Trophoblast cell (in vitro differentiated cells and primary cell): ENCODE measurements at regions not wholly inside any gene's neighbourhood (a gene's known extent, or its start where the extent isn't known, plus 50 kb on each side); places are given as distances from the start of the nearest gene placed in this dataset.

Experiments
- DNase-seq, 2 donors: peaks; one replicate each; pipeline ENCODE4 v3.0.0-alpha.2; 2016
- H2AFZ ChIP-seq: 2 replicates; pipeline ENCODE4 v1.6.1; 2013; ENCODE audit warnings: low read length, moderate library complexity, mild to moderate bottlenecking; ENCODE audit not compliant: insufficient read depth, poor library complexity
- H2AK5ac ChIP-seq: 2 replicates; pipeline ENCODE4 v1.6.1; 2013; ENCODE audit warnings: mild to moderate bottlenecking, low read length
- H2BK120ac ChIP-seq: 2 replicates; pipeline ENCODE4 v1.6.1; 2013; ENCODE audit warnings: low read length, mild to moderate bottlenecking, moderate library complexity; ENCODE audit not compliant: insufficient read depth, poor library complexity
- H2BK12ac ChIP-seq: 2 replicates; pipeline ENCODE4 v1.6.1; 2013; ENCODE audit warnings: mild to moderate bottlenecking, low read length, moderate library complexity
- H2BK5ac ChIP-seq: 2 replicates; pipeline ENCODE4 v1.6.1; 2013; ENCODE audit warnings: low read length, low read depth, moderate library complexity, mild to moderate bottlenecking; ENCODE audit not compliant: poor library complexity
- H3K14ac ChIP-seq: 2 replicates; pipeline ENCODE4 v1.6.1; 2013; ENCODE audit warnings: mild to moderate bottlenecking, low read length
- H3K18ac ChIP-seq: 2 replicates; pipeline ENCODE4 v1.6.1; 2013; ENCODE audit warnings: mild to moderate bottlenecking, low read length
- H3K23ac ChIP-seq: 2 replicates; pipeline ENCODE4 v1.6.1; 2013; ENCODE audit warnings: low read length
- H3K27ac ChIP-seq: 2 replicates; pipeline ENCODE4 v1.5.1; 2013; ENCODE audit warnings: low read depth, mild to moderate bottlenecking, inconsistent platforms, low read length, moderate library complexity
- H3K27me3 ChIP-seq: 2 replicates; pipeline ENCODE4 v1.6.1; 2013; ENCODE audit warnings: inconsistent platforms, mild to moderate bottlenecking, low read length, moderate library complexity; ENCODE audit not compliant: insufficient read depth
- H3K36me3 ChIP-seq, 2 experiments: 1 replicate in 1 of 2; 2 replicates in 1 of 2; pipeline ENCODE4 v1.6.1; 2013; ENCODE audit warnings: low read length in 2 of 2, mild to moderate bottlenecking in 2 of 2, moderate library complexity in 1 of 2; ENCODE audit not compliant: insufficient read depth in 2 of 2, control insufficient read depth in 1 of 2
- H3K4ac ChIP-seq: 2 replicates; pipeline ENCODE4 v1.6.1; 2013; ENCODE audit warnings: low read depth, mild to moderate bottlenecking, low read length, moderate library complexity
- H3K4me1 ChIP-seq, 2 experiments: 1 replicate in 1 of 2; 2 replicates in 1 of 2; pipeline ENCODE4 v1.6.1; 2013; ENCODE audit warnings: low read length in 2 of 2, mild to moderate bottlenecking in 2 of 2, moderate library complexity in 1 of 2; ENCODE audit not compliant: insufficient read depth in 2 of 2, control insufficient read depth in 1 of 2
- H3K4me2 ChIP-seq: 2 replicates; pipeline ENCODE4 v1.6.1; 2013; ENCODE audit warnings: inconsistent platforms, mild to moderate bottlenecking, low read length, moderate library complexity
- H3K4me3 ChIP-seq: 2 replicates; pipeline ENCODE4 v1.5.1; 2013; ENCODE audit warnings: mild to moderate bottlenecking, low read depth, low read length, inconsistent platforms
- H3K79me1 ChIP-seq: one replicate; pipeline ENCODE4 v1.6.1; 2013; ENCODE audit warnings: low read length
- H3K79me2 ChIP-seq: 2 replicates; pipeline ENCODE4 v1.6.1; 2013; ENCODE audit warnings: low read length, mild to moderate bottlenecking; ENCODE audit not compliant: control insufficient read depth, insufficient read depth, poor library complexity
- H3K9ac ChIP-seq: 2 replicates; pipeline ENCODE4 v1.6.1; 2013; ENCODE audit warnings: mild to moderate bottlenecking, low read length
- H3K9me3 ChIP-seq: 2 replicates; pipeline ENCODE4 v1.6.1; 2013; ENCODE audit warnings: low read depth, mild to moderate bottlenecking, control low read depth, inconsistent platforms, low read length; ENCODE audit not compliant: insufficient read depth
- H4K12ac ChIP-seq: 2 replicates; pipeline ENCODE4 v1.6.1; 2013; ENCODE audit warnings: low read depth, mild to moderate bottlenecking, low read length, moderate library complexity
- H4K8ac ChIP-seq: 2 replicates; pipeline ENCODE4 v1.6.1; 2013; ENCODE audit warnings: low read depth, mild to moderate bottlenecking, low read length, moderate library complexity
- H4K91ac ChIP-seq: one replicate; pipeline ENCODE4 v1.6.1; 2013; ENCODE audit warnings: low read depth, mild to moderate bottlenecking, low read length, moderate library complexity
- WGBS: extraction: QIAGEN DNeasy Blood & Tissue Kit; methylation state at CpG from one replicate; pipeline ENCODE4 v1.1.7; 2013; ENCODE audit warnings: missing lambda C conversion rate; ENCODE audit not compliant: insufficient read length, insufficient coverage; ENCODE audit errors: extremely low coverage; 5-methylcytosine and 5-hydroxymethylcytosine counted together

GRCh38 chr5:115469904-115470516, 74.6 kb downstream of the FEM1C start:
- no CpG with 5 or more reads among the region's 8 CpGs for WGBS
- no peak overlapping the region for H3K27ac ChIP-seq
- no peak overlapping the region for H3K9ac ChIP-seq
- no peak overlapping the region for H3K4ac ChIP-seq
- no peak for DNase-seq
- H4K8ac ChIP-seq: no peak overlapping the region
- no peaks in the 10 kb centered on the region for H3K4me1 ChIP-seq
- no peak overlapping the region for H4K12ac ChIP-seq
- no peaks in the 10 kb centered on the region for H3K27me3 ChIP-seq
- H3K79me1 ChIP-seq: no peaks in the 10 kb centered on the region
- H3K4me2 ChIP-seq: no peak overlapping the region
- no peak overlapping the region for H2AFZ ChIP-seq
- no peaks in the 10 kb centered on the region for H3K79me2 ChIP-seq
- H3K4me3 ChIP-seq: no peak overlapping the region
- H2BK12ac ChIP-seq: no peak overlapping the region
- H4K91ac ChIP-seq: no peak overlapping the region
- no peak overlapping the region for H3K14ac ChIP-seq
- H3K23ac ChIP-seq: no peak overlapping the region
- H3K36me3 ChIP-seq: no peaks in the 10 kb centered on the region
- no peak overlapping the region for H2AK5ac ChIP-seq
- no peak overlapping the region for H3K18ac ChIP-seq
- no peak overlapping the region for H2BK120ac ChIP-seq
- no peak overlapping the region for H2BK5ac ChIP-seq
- H3K9me3 ChIP-seq: no peaks in the 10 kb centered on the region

- H3K79me1 ChIP-seq: no peaks in the 10 kb centered on the region
These were observed 76.9 kb downstream of the FEM1C start for GRCh38 chr5:115467628-115468027.

DNA sequence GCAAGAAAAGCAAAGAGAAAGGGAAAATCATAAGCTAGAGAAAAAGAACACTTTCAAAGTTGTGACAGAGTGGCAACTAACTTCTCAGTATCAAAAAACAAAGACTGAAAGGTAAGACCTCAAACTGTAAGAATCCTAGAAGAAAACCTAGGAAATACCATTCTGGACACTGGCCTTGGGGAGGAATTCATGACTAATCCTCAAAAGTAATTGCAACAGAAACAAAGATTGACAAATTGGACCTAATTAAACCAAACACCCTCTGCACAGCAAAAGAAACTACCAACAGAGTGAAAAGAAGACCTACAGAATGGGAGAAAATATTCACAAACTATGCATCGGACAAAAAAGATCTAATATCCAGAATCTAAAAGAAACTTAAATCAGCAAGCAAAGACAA, 79.1 kb downstream of the FEM1C start:
- H3K4me2 ChIP-seq: no peak overlapping the region
- no peak overlapping the region for H3K4me3 ChIP-seq
- no peak overlapping the region for H3K4ac ChIP-seq
- no peak overlapping the region for H3K18ac ChIP-seq
- no peak overlapping the region for H2AK5ac ChIP-seq
- H2BK12ac ChIP-seq: no peak overlapping the region
- no peaks in the 10 kb centered on the region for H3K36me3 ChIP-seq
- no peak overlapping the region for H4K8ac ChIP-seq
- WGBS: no CpG with 5 or more reads among the region's 1 CpG
- no peak overlapping the region for H2AFZ ChIP-seq
- no peak overlapping the region for H4K12ac ChIP-seq
- H3K27ac ChIP-seq: no peak overlapping the region
- H3K14ac ChIP-seq: no peak overlapping the region
- H4K91ac ChIP-seq: no peak overlapping the region
- H2BK120ac ChIP-seq: no peak overlapping the region
- H3K23ac ChIP-seq: no peak overlapping the region
- no peak overlapping the region for H3K9ac ChIP-seq
- H3K9me3 ChIP-seq: no peaks in the 10 kb centered on the region
- H3K27me3 ChIP-seq: no peaks in the 10 kb centered on the region
- no peaks in the 10 kb centered on the region for H3K79me1 ChIP-seq
- H2BK5ac ChIP-seq: no peak overlapping the region
- H3K4me1 ChIP-seq: no peaks in the 10 kb centered on the region
- DNase-seq: peak in 1 of 2 donors; percentile 84
- H3K79me2 ChIP-seq: no peaks in the 10 kb centered on the region

More at GRCh38 chr5:115467628-115468027, 76.9 kb downstream of the FEM1C start:
- Histone ChIP-seq H3K4me3 (no peak overlapping the region), H2AFZ (no peak overlapping the region), H3K14ac (no peak overlapping the region), H4K91ac (no peak overlapping the region), H2BK5ac (no peak overlapping the region), H2BK12ac (no peak overlapping the region), H3K27me3 (no peaks in the 10 kb centered on the region), H2BK120ac (no peak overlapping the region), H3K4me1 (no peaks in the 10 kb centered on the region), H4K12ac (no peak overlapping the region), H2AK5ac (no peak overlapping the region), H3K27ac (no peak overlapping the region), H3K9me3 (no peaks in the 10 kb centered on the region), H3K79me2 (no peaks in the 10 kb centered on the region), H3K4ac (no peak overlapping the region), H3K9ac (no peak overlapping the region), H3K23ac (no peak overlapping the region), H3K36me3 (no peaks in the 10 kb centered on the region), H4K8ac (no peak overlapping the region), H3K18ac (no peak overlapping the region), H3K4me2 (no peak overlapping the region)
- no peak for DNase-seq

- H2AK5ac ChIP-seq: no peak overlapping the region
- H3K4ac ChIP-seq: no peak overlapping the region
- H3K4me2 ChIP-seq: no peak overlapping the region
- H3K36me3 ChIP-seq: no peaks in the 10 kb centered on the region
- H4K12ac ChIP-seq: no peak overlapping the region
- WGBS: no CpG with 5 or more reads among the region's 1 CpG
- no peak overlapping the region for H2BK120ac ChIP-seq
- DNase-seq: peak in 1 of 2 donors; percentile 34
- no peak overlapping the region for H3K4me3 ChIP-seq
- no peak overlapping the region for H3K23ac ChIP-seq
- H3K9me3 ChIP-seq: no peaks in the 10 kb centered on the region
- H3K14ac ChIP-seq: no peak overlapping the region
- H3K79me2 ChIP-seq: no peaks in the 10 kb centered on the region
- H2AFZ ChIP-seq: no peak overlapping the region
- H3K9ac ChIP-seq: no peak overlapping the region
- H3K79me1 ChIP-seq: no peaks in the 10 kb centered on the region
- H2BK12ac ChIP-seq: no peak overlapping the region
- no peaks in the 10 kb centered on the region for H3K4me1 ChIP-seq
- H2BK5ac ChIP-seq: no peak overlapping the region
- H4K8ac ChIP-seq: no peak overlapping the region
- H3K18ac ChIP-seq: no peak overlapping the region
- no peak overlapping the region for H3K27ac ChIP-seq
- no peaks in the 10 kb centered on the region for H3K27me3 ChIP-seq
- no peak overlapping the region for H4K91ac ChIP-seq
These were observed 80.6 kb downstream of the FEM1C start for GRCh38 chr5:115463983-115464382.
